GM18508 (cell line): ENCODE measurements at regions not wholly inside any gene's neighbourhood (a gene's known extent, or its start where the extent isn't known, plus 50 kb on each side); places are given as distances from the start of the nearest gene placed in this dataset.
"Not testable (repeated sequence)": the region's sequence is repeated elsewhere in the genome, so short reads cannot be mapped to it uniquely, and the experiment has no call there.

Experiments used
- ATAC-seq: cut with Tn5 transposase; IDR thresholded peaks from one replicate; pipeline ENCODE4 v1.9.1; 2021; ENCODE audit warnings: moderate number of reproducible peaks; ENCODE audit not compliant: insufficient read depth, unreplicated experiment

GRCh38 chr11:97460091-97460490 is 1070.3 kb downstream of the JRKL start:
- no peak for ATAC-seq

GRCh38 chr11:97461044-97461880 is 1071.4 kb downstream of the JRKL start:
- ATAC-seq = no peak

- no peak for ATAC-seq
Measured at GRCh38 chr11:97461934-97462333, 1072.1 kb downstream of the JRKL start.

- ATAC-seq = no peak
Measured at GRCh38 chr11:97463891-97464290, 1074.1 kb downstream of the JRKL start.

GRCh38 chr11:97471480-97471879 is 1081.7 kb downstream of the JRKL start:
- no peak for ATAC-seq

- ATAC-seq = no peak
Measured at GRCh38 chr11:97487387-97487786, 1097.6 kb downstream of the JRKL start.

GRCh38 chr11:97498891-97499290 is 1109.1 kb downstream of the JRKL start:
- no peak for ATAC-seq

GRCh38 chr11:97502201-97502600 is 1112.4 kb downstream of the JRKL start:
- ATAC-seq = no peak

GRCh38 chr11:97506076-97506759 is 1116.4 kb downstream of the JRKL start:
- ATAC-seq = no peak

GRCh38 chr11:97514446-97514845 is 1124.6 kb downstream of the JRKL start:
- no peak for ATAC-seq

GRCh38 chr11:97516688-97517087 is 1126.9 kb downstream of the JRKL start:
- ATAC-seq = no peak

- ATAC-seq = no peak
Measured at GRCh38 chr11:97525273-97525672, 1135.5 kb downstream of the JRKL start.

GRCh38 chr11:97537407-97538150 is 1147.8 kb downstream of the JRKL start:
- no peak for ATAC-seq

- ATAC-seq = no peak
Measured at GRCh38 chr11:97544431-97544830, 1154.6 kb downstream of the JRKL start.

- ATAC-seq = no peak
Measured at GRCh38 chr11:97548280-97548679, 1158.5 kb downstream of the JRKL start.

- no peak for ATAC-seq
Measured at GRCh38 chr11:97557399-97557798, 1167.6 kb downstream of the JRKL start.

GRCh38 chr11:97567801-97568200 is 1178.0 kb downstream of the JRKL start:
- ATAC-seq = no peak

- no peak for ATAC-seq
Measured at GRCh38 chr11:97570636-97571035, 1180.8 kb downstream of the JRKL start.

- ATAC-seq = not testable (repeated sequence)
Measured at GRCh38 chr11:97573771-97574170, 1184.0 kb downstream of the JRKL start.

GRCh38 chr11:97574976-97575665 is 1185.3 kb downstream of the JRKL start:
- ATAC-seq = no peak
